HUDEP-2 (cell line): ENCODE measurements at regions not wholly inside any gene's neighbourhood (a gene's known extent, or its start where the extent isn't known, plus 50 kb on each side); places are given as distances from the start of the nearest gene placed in this dataset.
A peak's percentile ranks its signal among the peaks of the same experiment; 100 is the strongest.

Source experiments
- DNase-seq, 76 experiments: peaks; one replicate each; lab custom pipeline; 2025; ENCODE audit not compliant: unreplicated experiment in 76 of 76; lab: John Stamatoyannopoulos, UW

DNA sequence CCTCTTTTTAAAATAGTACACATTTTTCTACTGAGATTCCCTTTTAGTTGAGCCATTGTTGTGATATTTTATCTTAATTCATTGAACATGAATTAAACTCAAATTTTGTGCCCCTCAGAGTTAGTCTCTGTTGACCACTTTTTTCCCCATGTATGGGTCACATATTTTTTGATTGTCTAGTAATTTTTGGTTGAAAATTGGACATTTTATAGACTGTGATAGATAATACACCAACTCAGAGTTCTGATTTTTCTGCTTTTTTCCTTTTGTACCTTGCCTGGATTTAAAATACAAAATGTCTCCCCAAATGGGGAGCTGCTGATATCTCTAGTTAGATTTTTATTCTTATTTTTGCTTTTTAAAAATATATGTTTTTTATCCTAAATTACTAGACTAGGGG, 291.8 kb upstream of the CITED2 start:
- DNase-seq = no peak

- no peak for DNase-seq
Observed at GRCh38 chr6:139663996-139664395, 289.5 kb upstream of the CITED2 start.

DNA sequence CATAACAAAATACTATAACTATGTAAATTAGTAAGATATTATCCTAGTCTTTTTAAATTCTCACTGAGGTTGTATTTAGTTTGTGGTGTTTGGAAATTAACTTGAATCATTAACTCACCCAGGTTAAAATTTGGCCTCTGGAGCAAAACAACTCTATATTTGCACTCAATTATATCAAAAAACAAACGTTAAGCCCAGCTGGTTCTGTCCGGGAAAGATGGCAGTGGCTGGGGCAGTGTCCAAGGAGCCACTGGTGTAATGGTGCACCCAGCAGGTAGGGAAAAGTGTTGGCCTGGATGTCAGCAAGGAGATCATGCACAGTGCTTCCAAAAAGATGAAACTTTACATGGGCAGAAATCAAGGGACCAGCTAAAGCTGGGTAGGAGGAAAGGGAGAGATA, 285.3 kb upstream of the CITED2 start:
- DNase-seq = no peak

GRCh38 chr6:139659196-139659595, 284.7 kb upstream of the CITED2 start:
- DNase-seq = no peak

- DNase-seq = no peak
Observed at GRCh38 chr6:139657119-139657518, 282.7 kb upstream of the CITED2 start.

DNA sequence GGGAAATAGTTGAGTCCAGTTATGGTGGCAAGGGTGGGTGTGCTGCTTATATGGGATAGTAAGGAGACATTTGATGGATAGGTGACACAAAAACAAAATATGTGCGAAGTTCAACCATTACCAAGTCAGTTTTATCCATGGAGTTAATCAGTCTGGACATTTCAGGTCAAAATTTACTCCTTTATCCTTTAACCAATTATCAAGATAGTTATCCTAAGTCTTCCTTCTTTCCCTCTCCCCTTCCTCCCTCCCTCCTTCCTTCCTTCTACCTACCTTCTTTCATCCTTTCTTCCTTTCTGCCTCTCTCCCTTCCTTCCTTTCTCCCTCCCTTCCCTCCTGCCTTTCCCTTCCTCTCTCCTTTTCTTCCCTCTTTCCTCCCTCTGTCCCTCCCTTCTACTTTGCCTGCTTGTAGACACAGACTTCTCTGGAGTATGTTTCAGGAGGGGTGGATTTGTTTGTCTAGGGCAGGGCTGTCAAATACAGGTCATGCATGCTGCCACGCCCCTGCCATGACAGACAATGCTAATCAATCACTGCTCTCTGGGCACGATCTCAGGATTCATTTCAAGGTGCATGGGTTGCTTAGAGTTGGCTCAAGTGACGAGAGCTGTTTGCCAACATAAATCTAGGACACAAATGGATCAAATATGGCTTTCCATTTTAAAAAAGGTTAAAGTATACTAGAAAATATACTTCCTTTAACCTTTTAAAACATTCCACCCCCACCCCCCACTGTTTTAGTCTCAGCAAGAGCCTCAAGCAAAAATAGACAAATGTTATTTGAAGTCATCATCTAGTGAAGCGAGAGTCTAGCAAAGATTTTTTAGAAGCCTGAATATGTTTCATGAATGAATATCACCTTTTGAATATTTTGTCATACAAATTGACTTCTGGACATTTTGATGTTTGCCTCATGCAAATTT, 281.6 kb upstream of the CITED2 start:
- DNase-seq = no peak

GRCh38 chr6:139654888-139655782, 280.7 kb upstream of the CITED2 start:
- no peak for DNase-seq

GRCh38 chr6:139654309-139654708, 279.9 kb upstream of the CITED2 start:
- no peak for DNase-seq

- no peak for DNase-seq
Observed at GRCh38 chr6:139653111-139653510, 278.7 kb upstream of the CITED2 start.

- no peak for DNase-seq
Observed at GRCh38 chr6:139650941-139651340, 276.5 kb upstream of the CITED2 start.

DNA sequence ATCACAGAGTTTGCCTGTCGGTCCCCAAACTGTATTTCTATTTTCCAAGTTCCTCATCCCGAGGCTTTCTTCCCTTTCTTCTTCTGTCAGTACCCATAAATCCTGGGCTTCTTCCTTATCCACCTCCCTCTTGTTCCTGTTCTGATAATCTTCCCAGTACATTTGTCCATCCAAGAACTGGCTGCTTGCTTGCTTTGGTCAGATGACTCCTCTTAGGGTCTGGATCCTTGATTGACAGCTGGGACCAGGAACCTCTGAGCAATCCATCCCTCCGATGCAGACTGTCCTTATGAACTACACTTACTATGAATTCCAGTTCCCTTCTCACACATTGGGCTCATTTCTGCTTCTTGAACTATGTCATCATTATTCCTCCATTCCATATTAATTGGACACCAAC, 275.3 kb upstream of the CITED2 start:
- DNase-seq = no peak

DNA sequence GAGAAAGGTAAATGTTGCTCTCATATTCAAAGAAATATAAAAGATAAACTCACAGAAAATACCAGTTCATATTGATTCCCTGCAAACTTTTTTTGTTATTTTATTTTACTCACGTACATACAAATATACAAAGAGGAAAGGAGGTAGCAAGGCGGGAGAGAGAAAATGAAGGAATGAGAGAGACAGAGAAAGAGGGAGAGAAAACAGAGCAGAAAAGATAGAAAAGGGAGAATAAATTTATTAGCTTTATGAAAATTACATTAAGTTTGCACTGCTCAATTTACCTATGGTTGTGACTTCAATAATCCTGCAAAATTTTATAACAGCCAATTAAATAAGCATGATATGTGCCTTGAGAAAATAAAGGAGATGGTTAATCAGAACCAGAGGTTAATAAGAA, 274.7 kb upstream of the CITED2 start:
- no peak for DNase-seq

DNA sequence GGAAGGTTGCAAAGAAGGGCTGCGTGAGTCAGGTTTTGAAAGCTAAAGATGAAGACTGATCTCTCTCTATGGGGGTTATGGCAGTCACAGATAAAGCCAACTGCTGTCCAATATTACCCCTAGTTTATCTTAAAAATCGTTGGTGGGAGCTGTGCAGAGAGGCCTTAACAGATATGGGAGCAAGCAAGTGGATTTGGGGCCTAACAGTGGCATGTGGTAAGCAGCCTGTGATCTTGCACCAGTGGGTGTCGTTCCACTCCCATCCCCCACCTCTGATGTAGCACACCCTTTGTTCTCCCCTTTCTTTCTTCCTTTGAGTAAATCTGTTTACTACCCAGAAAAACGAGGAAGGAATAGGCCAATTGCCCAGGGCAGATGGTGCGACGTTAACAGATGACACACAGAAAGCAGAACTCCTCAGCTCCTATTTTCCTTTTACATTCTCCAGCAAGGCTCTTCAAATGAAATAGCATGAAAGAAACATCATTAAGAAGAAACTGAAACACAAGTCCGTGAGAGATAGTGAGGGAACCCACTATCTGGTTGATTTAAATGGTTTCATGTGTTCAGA, 274.1 kb upstream of the CITED2 start:
- DNase-seq = peak in 74 of 76 experiments; percentile 48 to 96 (median 80)

DNA sequence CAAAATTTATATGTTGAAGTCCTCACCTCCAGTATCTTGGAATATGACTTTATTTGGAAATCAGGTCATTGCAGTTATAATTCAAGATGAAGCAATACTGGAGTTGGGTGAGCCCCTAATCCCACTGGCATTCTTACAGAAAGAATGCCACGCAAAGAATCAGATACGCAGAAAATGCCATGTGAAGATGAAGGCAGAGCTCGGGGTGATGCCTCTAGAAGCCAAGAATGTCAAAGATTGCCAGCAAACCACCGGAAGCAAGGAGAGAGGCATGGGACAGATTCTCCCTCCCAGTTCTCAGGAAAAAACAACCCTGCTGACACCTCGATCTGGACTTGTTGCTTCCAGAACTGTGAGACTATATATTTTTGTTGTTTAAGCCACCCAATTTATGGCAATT, 273.4 kb upstream of the CITED2 start:
- DNase-seq = no peak

DNA sequence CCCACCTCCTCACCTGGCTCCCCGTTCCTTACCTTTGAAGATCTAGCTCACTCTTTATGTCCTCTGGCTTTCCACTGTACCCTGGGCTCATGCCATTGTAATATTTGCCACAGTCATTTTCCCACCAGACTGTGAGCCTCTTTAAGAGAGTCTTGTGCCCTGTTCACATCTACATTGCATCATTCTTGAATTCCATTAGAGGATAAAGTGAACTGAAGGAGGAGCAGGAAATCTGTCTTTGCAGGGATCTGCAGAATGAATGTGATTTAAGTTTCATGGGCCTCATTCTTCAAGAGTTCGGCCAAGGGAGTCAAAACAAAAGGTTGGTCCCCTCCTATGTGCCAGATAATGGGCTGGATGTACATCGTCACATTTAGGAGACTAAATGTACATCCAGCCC, 272.6 kb upstream of the CITED2 start:
- DNase-seq = no peak

DNA sequence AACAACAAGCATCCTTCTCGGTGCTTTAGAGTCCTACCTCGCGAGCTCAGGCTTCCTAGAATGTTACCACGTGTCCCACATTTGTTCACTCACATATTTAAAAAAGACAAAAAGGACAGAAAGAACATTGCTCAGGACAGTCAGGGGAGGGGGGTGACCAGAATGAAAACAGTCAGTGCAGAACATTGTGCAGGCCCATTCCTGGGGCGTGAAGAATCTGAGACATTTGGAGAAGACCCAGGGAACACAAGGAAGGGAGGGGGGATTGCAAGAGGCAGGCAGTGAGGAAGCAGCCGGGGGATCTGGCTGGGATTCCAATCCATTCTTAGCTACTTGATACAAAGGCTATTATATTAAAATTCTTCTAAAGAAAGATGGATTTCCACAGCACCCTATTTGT, 270.4 kb upstream of the CITED2 start:
- no peak for DNase-seq

GRCh38 chr6:139643986-139644385, 269.5 kb upstream of the CITED2 start:
- peak in 35 of 76 experiments; percentile 12 to 58 (median 39) for DNase-seq

GRCh38 chr6:139642346-139642745, 267.9 kb upstream of the CITED2 start:
- DNase-seq = peak in 9 of 76 experiments; percentile 9 to 45 (median 22)

DNA sequence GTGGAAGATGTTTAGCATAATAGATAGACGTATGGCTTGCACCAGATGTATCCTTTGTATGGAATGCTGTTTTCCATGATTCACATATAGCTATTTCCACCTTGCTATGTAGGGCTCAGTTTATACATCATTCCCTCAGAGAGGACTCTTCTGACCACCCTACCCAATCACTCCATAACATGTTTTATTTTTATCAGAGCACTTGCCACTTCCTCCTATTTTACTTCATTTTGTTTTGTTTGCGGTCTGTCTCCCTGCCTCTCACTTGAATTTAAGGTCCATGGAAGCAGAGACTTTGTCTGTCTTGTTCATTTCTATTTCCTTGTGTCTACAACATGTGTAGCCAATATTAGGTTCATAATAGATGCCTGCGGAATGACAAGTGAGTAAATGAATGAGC, 266.9 kb upstream of the CITED2 start:
- DNase-seq = no peak

- DNase-seq = peak in 2 of 76 experiments; percentile 14 to 18
Observed at GRCh38 chr6:139640921-139641320, 266.5 kb upstream of the CITED2 start.

GRCh38 chr6:139640448-139640847, 266.0 kb upstream of the CITED2 start:
- DNase-seq = no peak
